HepG2 (cell line): ENCODE measurements at regions not wholly inside any gene's neighbourhood (a gene's known extent, or its start where the extent isn't known, plus 50 kb on each side); places are given as distances from the start of the nearest gene placed in this dataset.

Experiments
- ATAC-seq: fragments of 200-7000 bp; cut with Tn5 transposase; 3 replicates; pipeline ENCODE4 v1.9.1; 2020; ENCODE audit warnings: mild to moderate bottlenecking, moderate library complexity
- BruUV-seq: library from RNA; stranded (reverse); fragments of 400-500 nt; replicated peaks from 2 replicates; lab custom pipeline; 2021; lab: Mats Ljungman, UMichigan
- CTCF ChIA-PET: fragments of 300-600 bp; formaldehyde crosslinking; extraction: SDS; loops from one replicate; lab custom pipeline; 2021; ENCODE audit warnings: low total read pairs, inconsistent platforms, low intra/inter-chr PET ratio; lab: Yijun Ruan, JAX
- POLR2A ChIA-PET: fragments of 350-600 bp; sonication (Branson Sonifier 250); formaldehyde crosslinking; loops from one replicate; lab custom pipeline; 2020; ENCODE audit warnings: antibody characterized with exemption, inconsistent platforms; lab: Yijun Ruan, JAX
- DNase-seq: peaks from one replicate; pipeline ENCODE4 v3.0.0-alpha.2; 2015; ENCODE audit warnings: low spot score
- FAIRE-seq: peaks from 3 replicates; lab custom pipeline; 2011; peaks lifted over from hg19 to GRCh38; lab: Jason Lieb, UNC
- H2AFZ ChIP-seq: one replicate; pipeline ENCODE4 v1.6.1; 2011; ENCODE audit warnings: low read length, inconsistent platforms
- H3K27ac ChIP-seq: fragments of 300-600 bp; 3 replicates; pipeline ENCODE4 v1.8.0; 2011; ENCODE audit warnings: mixed run types, mild to moderate bottlenecking, mixed read lengths, low read length, inconsistent platforms; ENCODE audit not compliant: insufficient read depth; ENCODE audit errors: extremely low read length
- H3K27me3 ChIP-seq, 2 experiments: fragments of 200-600 bp in 1 of 2; 2 replicates in 1 of 2; 3 replicates in 1 of 2; pipeline versions ENCODE4 v1.6.0 to v1.8.0; 2011; ENCODE audit warnings: low read length in 2 of 2, mild to moderate bottlenecking in 2 of 2, moderate library complexity in 2 of 2, inconsistent platforms in 1 of 2; ENCODE audit not compliant: insufficient read depth in 2 of 2, control insufficient read depth in 1 of 2
- H3K36me3 ChIP-seq, 2 experiments: fragments of 200-600 bp in 1 of 2; replicated peaks in 1 of 2; 2 replicates in 1 of 2; 3 replicates in 1 of 2; pipeline versions ENCODE4 v1.5.1 to v1.8.0; 2011; ENCODE audit warnings: low read length in 2 of 2, inconsistent platforms in 1 of 2; ENCODE audit not compliant: insufficient read depth in 2 of 2, control insufficient read depth in 1 of 2
- H3K4me1 ChIP-seq: 2 replicates; pipeline ENCODE4 v1.5.1; 2012; ENCODE audit warnings: low read length, inconsistent platforms; ENCODE audit not compliant: insufficient read depth
- H3K4me2 ChIP-seq: 2 replicates; pipeline ENCODE4 v1.6.0; 2011; ENCODE audit warnings: low read depth, low read length, inconsistent platforms
- H3K4me3 ChIP-seq, 3 experiments: fragments of 200-600 bp in 1 of 3; sonication (generic), shearing (Covaris generic) in 1 of 3; replicated peaks in 1 of 3; 2 replicates each; pipeline ENCODE4 v1.5.1; 2011 to 2016; ENCODE audit warnings: low read length in 3 of 3, inconsistent platforms in 2 of 3, low read depth in 2 of 3, mild to moderate bottlenecking in 2 of 3, control low read depth in 1 of 3, mixed read lengths in 1 of 3; ENCODE audit not compliant: insufficient read depth in 1 of 3
- H3K79me2 ChIP-seq: one replicate; pipeline ENCODE4 v1.6.1; 2011; ENCODE audit warnings: low read length, inconsistent platforms; ENCODE audit not compliant: insufficient read depth
- H3K9ac ChIP-seq: 2 replicates; pipeline ENCODE4 v1.6.0; 2011; ENCODE audit warnings: mild to moderate bottlenecking, low read depth, low read length, inconsistent platforms; ENCODE audit not compliant: insufficient read depth
- H3K9me3 ChIP-seq: 2 replicates; pipeline ENCODE4 v1.5.1; 2012; ENCODE audit warnings: mild to moderate bottlenecking, low read length
- H4K20me1 ChIP-seq: 2 replicates; pipeline ENCODE4 v1.6.0; 2011; ENCODE audit warnings: inconsistent platforms, mild to moderate bottlenecking, low read length, moderate library complexity; ENCODE audit not compliant: insufficient read depth
- CEBPB ChIP-seq: IDR thresholded peaks from 2 replicates; pipeline ENCODE4 v1.6.1; 2011; ENCODE audit warnings: low read depth, low read length, improper control_type of control experiment, borderline replicate concordance
- LCORL ChIP-seq, 2 experiments: fragments of 450-650 bp in 1 of 2; sonication (generic) in 1 of 2; formaldehyde crosslinking in 1 of 2; IDR thresholded peaks; 2 replicates each; pipeline versions ENCODE4 v1.5.0 to v1.6.1; 2017 to 2020; ENCODE audit warnings: antibody characterized with exemption in 1 of 2, missing genetic modification reagents in 1 of 2
- TOPORS ChIP-seq: sonication (generic); formaldehyde crosslinking; IDR thresholded peaks from 2 replicates; pipeline ENCODE4 v1.8.0; 2023; ENCODE audit warnings: mild to moderate bottlenecking, missing genetic modification reagents
- ZNF570 ChIP-seq: sonication (generic); formaldehyde crosslinking; IDR thresholded peaks from 2 replicates; pipeline ENCODE4 v1.4.0; 2020; ENCODE audit warnings: mild to moderate bottlenecking, missing genetic modification reagents, borderline replicate concordance
- ZNF75D ChIP-seq: sonication (generic); formaldehyde crosslinking; IDR thresholded peaks from 2 replicates; pipeline ENCODE4 v1.8.1; 2023; ENCODE audit warnings: missing genetic modification reagents, mild to moderate bottlenecking, borderline replicate concordance
- WGBS: methylation state at CpG from one replicate; pipeline ENCODE4 v1.1.6; 2017; ENCODE audit warnings: low lambda C conversion rate; 5-methylcytosine and 5-hydroxymethylcytosine counted together
- in situ Hi-C: cut with HindIII; loops from 2 replicates; pipeline ENCODE4 v1.10.0; 2017; ENCODE audit warnings: low pct_unique_long_range_greater_than_20kb; ENCODE audit not compliant: extremely low pct_ligation_motif_present
- intact Hi-C: fragments of 100-400 bp; cut with micrococcal nuclease; formaldehyde crosslinking; loops from one replicate; pipeline ENCODE4 v1.10.0; 2022; ENCODE audit not compliant: unreplicated experiment
- TF ChIP-seq, protein P1 (sequence below): sonication (generic); formaldehyde crosslinking; IDR thresholded peaks from 2 replicates; pipeline ENCODE4 v1.5.1; 2020; ENCODE audit warnings: missing genetic modification reagents, mild to moderate bottlenecking, borderline replicate concordance
- TF ChIP-seq, protein P2 (sequence below): IDR thresholded peaks from 2 replicates; pipeline ENCODE4 v1.6.1; 2016; ENCODE audit warnings: low read depth, missing genetic modification reagents, missing compliant biosample characterization

DNA sequence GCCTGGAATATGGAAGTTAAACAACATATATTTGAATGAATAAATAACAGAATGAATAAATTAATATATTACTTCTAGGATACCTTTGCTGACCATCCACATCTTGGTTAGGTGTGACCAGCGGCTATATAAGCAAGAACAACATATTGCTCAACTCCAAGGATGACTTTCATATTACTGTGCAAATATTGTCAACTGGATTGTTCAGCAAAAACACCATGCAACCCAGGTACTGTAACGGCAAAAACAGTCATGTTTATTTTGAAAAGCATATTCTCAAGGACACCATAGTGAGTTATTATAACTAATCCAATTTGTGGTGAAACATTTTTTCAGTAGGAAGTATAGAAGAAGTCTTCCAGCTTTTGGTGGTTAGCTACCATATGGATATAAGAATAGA is 907.9 kb downstream of the IGSF11 start (continued):
- TF ChIP-seq, protein P1, sequence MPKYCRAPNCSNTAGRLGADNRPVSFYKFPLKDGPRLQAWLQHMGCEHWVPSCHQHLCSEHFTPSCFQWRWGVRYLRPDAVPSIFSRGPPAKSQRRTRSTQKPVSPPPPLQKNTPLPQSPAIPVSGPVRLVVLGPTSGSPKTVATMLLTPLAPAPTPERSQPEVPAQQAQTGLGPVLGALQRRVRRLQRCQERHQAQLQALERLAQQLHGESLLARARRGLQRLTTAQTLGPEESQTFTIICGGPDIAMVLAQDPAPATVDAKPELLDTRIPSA (CRISPR knock-in tag): no peak

DNA sequence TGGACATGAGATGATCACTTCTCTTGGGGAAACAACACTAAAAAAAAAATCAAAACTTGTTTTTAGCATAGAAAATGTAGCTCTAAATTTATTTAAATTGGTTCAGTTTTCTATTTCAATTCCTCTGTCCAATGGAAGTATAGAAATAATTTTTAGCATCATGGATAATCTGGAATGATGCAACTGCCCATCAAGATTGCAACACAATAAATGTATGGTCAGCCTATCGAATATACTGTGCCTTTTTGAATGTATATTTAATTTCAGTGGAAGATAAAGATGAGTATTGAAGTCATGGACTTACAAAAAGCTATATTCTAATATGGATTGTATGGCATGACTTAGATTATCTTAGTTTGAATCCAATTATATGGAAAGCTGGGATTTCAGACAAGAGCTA is 906.7 kb downstream of the IGSF11 start:
- FAIRE-seq: no peak
- CTCF ChIA-PET: no interaction called here
- in situ Hi-C loops: no loop called here

DNA sequence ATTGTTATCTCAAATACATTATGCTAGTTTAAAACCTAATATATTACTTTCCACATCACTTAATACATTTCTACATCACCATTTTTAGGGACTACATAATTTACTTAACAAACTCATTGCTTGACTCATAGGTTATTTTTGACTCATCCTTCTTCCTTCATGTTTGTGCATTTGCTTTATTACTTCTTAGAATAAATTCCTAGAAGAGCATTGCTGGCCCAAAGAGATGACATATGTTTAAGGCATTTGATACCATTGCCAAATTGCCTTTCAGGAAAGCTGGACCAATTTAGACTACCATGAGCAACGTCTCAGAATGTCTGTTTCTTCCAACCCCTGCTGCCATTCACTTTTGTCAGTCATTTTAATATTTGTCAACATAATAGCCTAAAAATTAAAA is 905.8 kb downstream of the IGSF11 start:
- no peak for DNase-seq
- in situ Hi-C loops: no loop called here
- no peak overlapping the region for H3K27ac ChIP-seq
- H3K9ac ChIP-seq: no peak overlapping the region
- CTCF ChIA-PET: no interaction called here
- no peak overlapping the region for H2AFZ ChIP-seq
- H3K36me3 ChIP-seq: no peaks in the 10 kb centered on the region
- no TSS peak for BruUV-seq
- H3K4me3 ChIP-seq: no peak overlapping the region
- no peaks in the 10 kb centered on the region for H3K79me2 ChIP-seq
- no peak for ATAC-seq
- intact Hi-C loops: no loop called here
- H3K27me3 ChIP-seq: no peaks in the 10 kb centered on the region
- no peaks in the 10 kb centered on the region for H3K4me1 ChIP-seq
- no peaks in the 10 kb centered on the region for H4K20me1 ChIP-seq
- no peak overlapping the region for H3K4me2 ChIP-seq
- FAIRE-seq: no peak
- H3K9me3 ChIP-seq: peaks cover 52% of the 10 kb centered on the region
- 0% methylated on average over 1 of the region's 1 CpG for WGBS
- POLR2A ChIA-PET: no interaction called here
- no peak for TF ChIP-seq LCORL (IDR thresholded peaks at IDR 0.05)
- no peak for TF ChIP-seq LCORL (CRISPR knock-in tag; IDR thresholded peaks at IDR 0.05)
- TF ChIP-seq, protein P2, sequence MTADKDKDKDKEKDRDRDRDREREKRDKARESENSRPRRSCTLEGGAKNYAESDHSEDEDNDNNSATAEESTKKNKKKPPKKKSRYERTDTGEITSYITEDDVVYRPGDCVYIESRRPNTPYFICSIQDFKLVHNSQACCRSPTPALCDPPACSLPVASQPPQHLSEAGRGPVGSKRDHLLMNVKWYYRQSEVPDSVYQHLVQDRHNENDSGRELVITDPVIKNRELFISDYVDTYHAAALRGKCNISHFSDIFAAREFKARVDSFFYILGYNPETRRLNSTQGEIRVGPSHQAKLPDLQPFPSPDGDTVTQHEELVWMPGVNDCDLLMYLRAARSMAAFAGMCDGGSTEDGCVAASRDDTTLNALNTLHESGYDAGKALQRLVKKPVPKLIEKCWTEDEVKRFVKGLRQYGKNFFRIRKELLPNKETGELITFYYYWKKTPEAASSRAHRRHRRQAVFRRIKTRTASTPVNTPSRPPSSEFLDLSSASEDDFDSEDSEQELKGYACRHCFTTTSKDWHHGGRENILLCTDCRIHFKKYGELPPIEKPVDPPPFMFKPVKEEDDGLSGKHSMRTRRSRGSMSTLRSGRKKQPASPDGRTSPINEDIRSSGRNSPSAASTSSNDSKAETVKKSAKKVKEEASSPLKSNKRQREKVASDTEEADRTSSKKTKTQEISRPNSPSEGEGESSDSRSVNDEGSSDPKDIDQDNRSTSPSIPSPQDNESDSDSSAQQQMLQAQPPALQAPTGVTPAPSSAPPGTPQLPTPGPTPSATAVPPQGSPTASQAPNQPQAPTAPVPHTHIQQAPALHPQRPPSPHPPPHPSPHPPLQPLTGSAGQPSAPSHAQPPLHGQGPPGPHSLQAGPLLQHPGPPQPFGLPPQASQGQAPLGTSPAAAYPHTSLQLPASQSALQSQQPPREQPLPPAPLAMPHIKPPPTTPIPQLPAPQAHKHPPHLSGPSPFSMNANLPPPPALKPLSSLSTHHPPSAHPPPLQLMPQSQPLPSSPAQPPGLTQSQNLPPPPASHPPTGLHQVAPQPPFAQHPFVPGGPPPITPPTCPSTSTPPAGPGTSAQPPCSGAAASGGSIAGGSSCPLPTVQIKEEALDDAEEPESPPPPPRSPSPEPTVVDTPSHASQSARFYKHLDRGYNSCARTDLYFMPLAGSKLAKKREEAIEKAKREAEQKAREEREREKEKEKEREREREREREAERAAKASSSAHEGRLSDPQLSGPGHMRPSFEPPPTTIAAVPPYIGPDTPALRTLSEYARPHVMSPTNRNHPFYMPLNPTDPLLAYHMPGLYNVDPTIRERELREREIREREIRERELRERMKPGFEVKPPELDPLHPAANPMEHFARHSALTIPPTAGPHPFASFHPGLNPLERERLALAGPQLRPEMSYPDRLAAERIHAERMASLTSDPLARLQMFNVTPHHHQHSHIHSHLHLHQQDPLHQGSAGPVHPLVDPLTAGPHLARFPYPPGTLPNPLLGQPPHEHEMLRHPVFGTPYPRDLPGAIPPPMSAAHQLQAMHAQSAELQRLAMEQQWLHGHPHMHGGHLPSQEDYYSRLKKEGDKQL (CRISPR knock-in tag): no peak
- TF ChIP-seq TOPORS (CRISPR knock-in tag): no peak
- TF ChIP-seq ZNF75D: no peak

More for the DNA sequence above, 906.7 kb downstream of the IGSF11 start:
- WGBS: 0% methylated on average over 1 of the region's 1 CpG
- peaks cover 50% of the 10 kb centered on the region for H3K9me3 ChIP-seq
- no peaks in the 10 kb centered on the region for H3K4me1 ChIP-seq
- no peaks in the 10 kb centered on the region for H3K79me2 ChIP-seq
- DNase-seq (no peak), ATAC-seq (no peak)
- no peak overlapping the region for H3K4me2 ChIP-seq
- no peak overlapping the region for H3K27ac ChIP-seq
- intact Hi-C loops: no loop called here
- no peaks in the 10 kb centered on the region for H3K36me3 ChIP-seq
- H3K4me3 ChIP-seq: no peak overlapping the region
- H3K9ac ChIP-seq: no peak overlapping the region
- POLR2A ChIA-PET: no interaction called here
- H3K27me3 ChIP-seq: no peaks in the 10 kb centered on the region
- H2AFZ ChIP-seq: no peak overlapping the region
- no peaks in the 10 kb centered on the region for H4K20me1 ChIP-seq
- BruUV-seq: no TSS peak
- TF ChIP-seq CEBPB (peak; percentile 67), ZNF570 (CRISPR knock-in tag) (no peak)
